GM23248 (cell line): ENCODE measurements at regions not wholly inside any gene's neighbourhood (a gene's known extent, or its start where the extent isn't known, plus 50 kb on each side); places are given as distances from the start of the nearest gene placed in this dataset.

ENCODE experiments used
- DNase-seq: peaks from one replicate; pipeline ENCODE4 v3.0.0-alpha.2; 2015
- H2AFZ ChIP-seq: fragments of 200-600 bp; sonication (generic); 2 replicates; pipeline ENCODE4 v1.6.1; 2016; ENCODE audit warnings: antibody characterized with exemption
- H3F3A ChIP-seq: fragments of 200-600 bp; sonication (generic); 2 replicates; pipeline ENCODE4 v1.6.1; 2016; ENCODE audit warnings: mild to moderate bottlenecking, antibody characterized with exemption, mixed run types; ENCODE audit not compliant: insufficient read depth
- H3K27ac ChIP-seq: fragments of 200-600 bp; sonication (generic); 2 replicates; pipeline ENCODE4 v1.5.1; 2016; ENCODE audit warnings: mild to moderate bottlenecking
- H3K27me3 ChIP-seq: fragments of 200-600 bp; sonication (generic); replicated peaks from 2 replicates; pipeline ENCODE4 v1.6.1; 2016; ENCODE audit warnings: mild to moderate bottlenecking; ENCODE audit not compliant: insufficient read depth
- H3K36me3 ChIP-seq: fragments of 200-600 bp; sonication (generic); 2 replicates; pipeline ENCODE4 v1.6.1; 2016; ENCODE audit warnings: low read depth, mild to moderate bottlenecking
- H3K4me1 ChIP-seq: fragments of 200-600 bp; sonication (generic); 2 replicates; pipeline ENCODE4 v1.6.1; 2016; ENCODE audit warnings: mild to moderate bottlenecking; ENCODE audit not compliant: insufficient read depth
- H3K4me2 ChIP-seq: fragments of 200-600 bp; sonication (generic); one replicate; pipeline ENCODE4 v1.6.1; 2016; ENCODE audit warnings: mild to moderate bottlenecking; ENCODE audit not compliant: unreplicated experiment
- H3K4me3 ChIP-seq: fragments of 200-600 bp; sonication (generic); 2 replicates; pipeline ENCODE4 v1.5.1; 2016; ENCODE audit warnings: mild to moderate bottlenecking
- H3K79me2 ChIP-seq: fragments of 200-600 bp; sonication (generic); 2 replicates; pipeline ENCODE4 v1.6.1; 2016; ENCODE audit warnings: mild to moderate bottlenecking; ENCODE audit not compliant: insufficient read depth
- H3K9ac ChIP-seq: fragments of 200-600 bp; sonication (generic); 2 replicates; pipeline ENCODE4 v1.6.1; 2016; ENCODE audit warnings: mild to moderate bottlenecking
- H3K9me2 ChIP-seq: fragments of 200-600 bp; sonication (generic); 2 replicates; pipeline ENCODE4 v1.6.1; 2016; ENCODE audit warnings: mixed run types, mild to moderate bottlenecking, moderate library complexity; ENCODE audit not compliant: insufficient read depth
- H3K9me3 ChIP-seq: fragments of 200-600 bp; sonication (generic); one replicate; pipeline ENCODE4 v1.6.1; 2017; ENCODE audit warnings: low read depth
- H4K20me1 ChIP-seq: fragments of 200-600 bp; sonication (generic); 2 replicates; pipeline ENCODE4 v1.6.0; 2016; ENCODE audit not compliant: insufficient read depth
- EZH2 ChIP-seq: fragments of 200-600 bp; sonication (generic); IDR thresholded peaks from 2 replicates; pipeline ENCODE4 v1.6.1; 2018; ENCODE audit warnings: antibody characterized with exemption, mild to moderate bottlenecking; ENCODE audit not compliant: insufficient read depth, poor library complexity, severe bottlenecking
- EZH2phosphoT487 ChIP-seq: fragments of 200-600 bp; sonication (generic); IDR thresholded peaks from 2 replicates; pipeline ENCODE4 v1.6.1; 2018; ENCODE audit warnings: antibody characterized with exemption, moderate library complexity, mild to moderate bottlenecking, low read depth; ENCODE audit not compliant: insufficient read depth
- WGBS, 2 experiments: methylation state at CpG; one replicate each; pipeline ENCODE4 v1.1.6; 2015 to 2017; ENCODE audit warnings: low lambda C conversion rate in 2 of 2, low coverage in 1 of 2; ENCODE audit errors: missing lambda C conversion rate in 2 of 2; 5-methylcytosine and 5-hydroxymethylcytosine counted together
- in situ Hi-C: fragments of 300-500 bp; cut with MboI; formaldehyde crosslinking; loops from 2 replicates; pipeline ENCODE4 v1.15.0; 2020

DNA sequence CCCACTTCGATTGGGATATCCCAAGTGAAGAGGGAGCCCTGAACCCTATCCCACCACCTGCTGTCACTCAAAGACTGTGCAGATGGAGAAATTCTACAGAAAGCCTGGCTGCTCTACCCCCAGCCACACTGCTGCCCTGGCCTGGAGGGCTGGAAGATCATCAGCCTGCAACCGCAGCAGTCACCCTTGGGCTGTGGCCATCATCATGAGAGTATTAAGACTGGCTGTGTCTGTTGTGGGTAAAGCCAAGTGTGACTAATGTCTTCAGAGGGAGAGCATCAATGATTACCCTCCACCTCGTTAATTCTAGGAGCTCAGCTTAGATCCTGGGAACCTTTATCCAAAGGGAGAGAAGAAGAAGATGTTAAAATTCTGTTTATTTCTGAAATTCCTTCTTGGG is 221.5 kb downstream of the TFCP2L1 start:
- no peaks in the 10 kb centered on the region for H3K9me3 ChIP-seq
- no peak overlapping the region for H3K9ac ChIP-seq
- no peaks in the 10 kb centered on the region for H3K79me2 ChIP-seq
- no peak overlapping the region for H3K4me3 ChIP-seq
- H3F3A ChIP-seq: no peaks in the 10 kb centered on the region
- no peak; the same call in 1 of the 2 replicates for TF ChIP-seq EZH2phosphoT487
- no peak for TF ChIP-seq EZH2
- peaks cover 8% of the 10 kb centered on the region for H3K4me1 ChIP-seq
- no peaks in the 10 kb centered on the region for H3K9me2 ChIP-seq
- H3K27ac ChIP-seq: no peak overlapping the region
- peak overlapping the region; percentile 17 for H3K4me2 ChIP-seq
- 10 to 12% methylated on average over 3 of the region's 3 CpGs for WGBS, 2 experiments
- peak; percentile 74 for DNase-seq
- H4K20me1 ChIP-seq: no peaks in the 10 kb centered on the region; the same call in 1 of the 2 replicates
- no peak overlapping the region for H2AFZ ChIP-seq
- in situ Hi-C loops: no loop called here
- peaks cover 26% of the 10 kb centered on the region for H3K27me3 ChIP-seq
- no peaks in the 10 kb centered on the region for H3K36me3 ChIP-seq

DNA sequence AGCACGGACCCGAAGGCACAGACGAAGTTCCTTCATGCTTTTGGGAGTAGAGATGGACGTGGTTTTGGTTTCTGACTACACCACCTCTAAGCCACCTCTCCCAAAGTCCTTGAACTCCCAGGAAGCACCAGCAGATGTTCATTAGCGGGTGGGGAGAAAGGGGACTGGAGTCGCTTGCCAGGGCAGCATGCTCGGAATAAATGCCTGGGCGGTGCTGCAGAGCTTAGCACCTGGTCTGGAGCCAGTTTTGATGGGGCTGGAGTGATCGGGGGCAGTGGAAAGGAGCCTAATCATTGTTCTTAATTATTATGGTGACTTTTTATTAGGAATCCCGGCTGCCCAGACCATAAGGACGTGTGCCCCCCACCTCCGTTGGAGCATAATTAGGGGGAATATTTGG is 220.8 kb downstream of the TFCP2L1 start:
- H3K9me2 ChIP-seq: no peaks in the 10 kb centered on the region
- H4K20me1 ChIP-seq: no peaks in the 10 kb centered on the region; the same call in 1 of the 2 replicates
- WGBS, 2 experiments: 27 to 29% methylated on average over 10 to 12 of the region's 12 CpGs
- no peak for DNase-seq
- no peak overlapping the region for H3K4me2 ChIP-seq
- H3K27me3 ChIP-seq: peaks cover 26% of the 10 kb centered on the region
- H3F3A ChIP-seq: no peaks in the 10 kb centered on the region
- no peaks in the 10 kb centered on the region for H3K79me2 ChIP-seq
- TF ChIP-seq EZH2: no peak
- no peak for TF ChIP-seq EZH2phosphoT487
- H3K4me3 ChIP-seq: no peak overlapping the region
- H3K4me1 ChIP-seq: peaks cover 8% of the 10 kb centered on the region
- no peak overlapping the region for H3K27ac ChIP-seq
- H3K9me3 ChIP-seq: no peaks in the 10 kb centered on the region
- in situ Hi-C loops: no loop called here
- no peak overlapping the region for H3K9ac ChIP-seq
- no peak overlapping the region for H2AFZ ChIP-seq
- no peaks in the 10 kb centered on the region for H3K36me3 ChIP-seq

DNA sequence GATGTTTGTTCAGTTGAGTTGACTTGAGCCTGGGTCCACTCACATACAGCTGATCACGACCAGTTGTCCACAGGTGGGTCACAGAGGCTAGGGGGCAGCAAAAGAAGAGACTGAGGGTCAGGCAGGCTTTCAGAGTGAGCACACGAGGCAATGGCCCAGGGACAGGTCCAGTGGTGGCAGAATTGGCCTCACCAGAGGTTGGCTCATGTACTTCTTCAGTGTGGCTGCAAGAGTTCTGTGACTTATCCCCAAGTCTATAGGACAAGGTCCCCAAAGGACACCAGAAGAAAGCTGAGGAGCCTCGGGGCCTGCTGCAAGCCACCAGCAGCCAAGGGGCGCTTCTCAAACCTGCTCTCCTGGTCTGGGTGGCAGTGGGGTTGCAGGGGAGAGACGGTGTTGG is 219.8 kb downstream of the TFCP2L1 start:
- Histone ChIP-seq H3K4me1 (peaks cover 8% of the 10 kb centered on the region), H3K9me3 (no peaks in the 10 kb centered on the region), H3K9ac (no peak overlapping the region), H3K79me2 (no peaks in the 10 kb centered on the region), H2AFZ (no peak overlapping the region), H3K4me2 (no peak overlapping the region), H3K27ac (no peak overlapping the region), H3K27me3 (peaks cover 26% of the 10 kb centered on the region), H3K4me3 (no peak overlapping the region), H4K20me1 (no peaks in the 10 kb centered on the region; the same call in 1 of the 2 replicates), H3F3A (no peaks in the 10 kb centered on the region), H3K9me2 (no peaks in the 10 kb centered on the region), H3K36me3 (no peaks in the 10 kb centered on the region)
- 65 to 70% methylated on average over 5 of the region's 5 CpGs for WGBS, 2 experiments
- in situ Hi-C loops: no loop called here
- no peak for DNase-seq
- TF ChIP-seq EZH2phosphoT487: no peak
- TF ChIP-seq EZH2: no peak

DNA sequence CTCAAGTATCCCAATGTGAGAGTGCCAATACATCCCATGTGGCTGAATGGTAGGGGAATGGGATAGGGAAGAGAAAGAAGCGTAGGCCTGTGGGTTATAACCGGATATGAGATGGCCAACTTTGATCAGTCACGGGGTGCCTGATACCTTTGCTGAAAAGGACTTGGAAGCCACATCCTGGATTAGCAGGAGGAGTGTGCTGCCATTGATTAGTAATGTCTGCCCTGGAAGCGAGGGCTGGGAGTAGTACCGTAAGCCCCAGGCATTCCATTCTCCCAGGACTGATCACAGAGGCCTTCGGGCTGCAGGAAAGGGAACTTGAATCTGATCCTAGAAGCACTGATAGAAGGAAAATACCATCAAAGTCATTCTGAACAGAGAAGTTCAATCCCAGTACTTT is 218.5 kb downstream of the TFCP2L1 start:
- TF ChIP-seq EZH2 (no peak), EZH2phosphoT487 (no peak)
- Histone ChIP-seq H3K9ac (no peak overlapping the region), H3K9me3 (no peaks in the 10 kb centered on the region), H4K20me1 (no peaks in the 10 kb centered on the region; the same call in 1 of the 2 replicates), H3F3A (no peaks in the 10 kb centered on the region), H3K27ac (no peak overlapping the region), H3K4me1 (peaks cover 8% of the 10 kb centered on the region), H2AFZ (no peak overlapping the region), H3K27me3 (peaks cover 22% of the 10 kb centered on the region), H3K36me3 (no peaks in the 10 kb centered on the region), H3K9me2 (no peaks in the 10 kb centered on the region), H3K4me3 (no peak overlapping the region), H3K4me2 (no peak overlapping the region), H3K79me2 (no peaks in the 10 kb centered on the region)
- no peak for DNase-seq
- 81 to 85% methylated on average over 6 of the region's 6 CpGs for WGBS, 2 experiments
- in situ Hi-C loops: no loop called here

DNA sequence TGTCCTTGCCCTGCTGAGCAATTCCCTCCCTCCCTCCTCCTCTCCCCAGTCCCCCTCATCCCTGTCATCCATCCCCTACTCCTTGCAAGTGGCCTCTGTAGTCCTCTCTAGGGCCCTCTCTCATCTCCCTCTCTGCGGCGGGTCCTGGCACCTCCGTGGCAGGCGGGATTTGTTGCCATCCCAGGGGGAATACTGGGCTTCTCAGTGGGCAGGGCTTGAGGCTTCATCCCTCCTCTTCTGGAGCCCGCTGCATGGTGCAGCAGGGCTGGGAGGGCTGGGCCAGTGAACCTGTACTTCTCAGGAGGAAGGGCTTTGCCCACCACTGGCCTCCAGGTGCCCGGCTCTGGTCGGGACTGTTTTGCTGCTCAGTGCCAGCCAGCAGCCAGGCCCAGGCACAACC is 216.2 kb downstream of the TFCP2L1 start:
- Histone ChIP-seq H3K36me3 (no peaks in the 10 kb centered on the region), H3K9me3 (no peaks in the 10 kb centered on the region), H3K4me3 (no peak overlapping the region), H3K27ac (no peak overlapping the region), H3K9me2 (no peaks in the 10 kb centered on the region), H3K4me2 (no peak overlapping the region), H3K27me3 (peaks cover 21% of the 10 kb centered on the region), H2AFZ (no peak overlapping the region), H3F3A (no peaks in the 10 kb centered on the region), H3K4me1 (peaks cover under 1% of the 10 kb centered on the region), H3K9ac (no peak overlapping the region), H3K79me2 (no peaks in the 10 kb centered on the region), H4K20me1 (no peaks in the 10 kb centered on the region)
- DNase-seq: no peak
- in situ Hi-C loops: no loop called here
- TF ChIP-seq EZH2phosphoT487 (no peak), EZH2 (no peak)
- 90 to 94% methylated on average over 7 of the region's 7 CpGs for WGBS, 2 experiments
